Muscle of back (tissue), 3 donors: ENCODE measurements at regions not wholly inside any gene's neighbourhood (a gene's known extent, or its start where the extent isn't known, plus 50 kb on each side); places are given as distances from the start of the nearest gene placed in this dataset.
A peak's percentile ranks its signal among the peaks of the same experiment; 100 is the strongest.
"Not testable (repeated sequence)": the region's sequence is repeated elsewhere in the genome, so short reads cannot be mapped to it uniquely, and the experiment has no call there.

ENCODE experiments used
- DNase-seq, 3 donors: peaks; one replicate each; pipeline versions ENCODE4 v3.0.0 to v3.0.0-alpha.2; 2013

DNA sequence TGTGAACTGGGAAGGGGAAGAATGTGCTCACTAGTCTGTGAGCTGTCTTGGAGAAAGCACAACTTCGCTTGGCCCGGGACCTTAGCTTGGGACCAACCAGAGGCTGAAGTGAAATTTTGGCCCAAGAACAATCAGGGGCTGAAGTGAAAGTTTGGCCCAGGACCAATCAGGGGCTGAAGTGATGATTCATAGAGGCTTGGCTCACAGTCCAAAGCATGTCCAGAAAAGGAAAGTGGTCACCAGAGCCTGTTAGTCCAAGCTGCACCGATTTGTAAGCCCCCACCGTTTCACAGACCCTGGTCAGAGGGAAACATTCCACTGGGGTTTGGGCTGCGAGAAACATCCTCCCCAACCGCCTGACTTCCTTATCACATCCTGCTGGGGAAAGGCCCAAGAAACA, 763.3 kb downstream of the SPATA31A7 start:
- peak in 1 of 3 donors; percentile 0 for DNase-seq

- not testable (repeated sequence) for DNase-seq
Measured at GRCh38 chr9:61971635-61972034, 781.8 kb downstream of the SPATA31A7 start.

DNA sequence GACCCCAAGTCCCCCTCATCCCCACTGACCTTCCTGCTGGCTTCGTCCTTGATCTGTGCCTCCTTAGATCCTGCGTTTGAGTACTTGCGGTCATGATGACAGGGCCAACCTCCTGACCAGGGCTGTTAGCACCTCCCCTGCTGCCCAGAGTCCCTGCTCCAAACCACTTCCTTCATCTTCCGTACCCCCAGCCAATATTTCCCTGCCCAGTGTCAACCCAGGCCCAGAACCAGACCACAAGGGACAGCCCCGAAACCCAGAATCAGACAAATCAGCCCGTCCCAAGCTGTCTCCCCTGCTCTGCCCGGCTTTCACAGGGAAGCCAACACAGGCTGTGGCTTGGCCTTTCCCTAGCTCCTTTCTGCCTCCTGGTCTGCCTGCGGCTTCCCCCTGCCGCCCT, 784.7 kb downstream of the SPATA31A7 start:
- DNase-seq: peak in 1 of 3 donors; percentile 0

- not testable (repeated sequence) for DNase-seq
Measured at GRCh38 chr9:61976318-61976717, 786.5 kb downstream of the SPATA31A7 start.

DNA sequence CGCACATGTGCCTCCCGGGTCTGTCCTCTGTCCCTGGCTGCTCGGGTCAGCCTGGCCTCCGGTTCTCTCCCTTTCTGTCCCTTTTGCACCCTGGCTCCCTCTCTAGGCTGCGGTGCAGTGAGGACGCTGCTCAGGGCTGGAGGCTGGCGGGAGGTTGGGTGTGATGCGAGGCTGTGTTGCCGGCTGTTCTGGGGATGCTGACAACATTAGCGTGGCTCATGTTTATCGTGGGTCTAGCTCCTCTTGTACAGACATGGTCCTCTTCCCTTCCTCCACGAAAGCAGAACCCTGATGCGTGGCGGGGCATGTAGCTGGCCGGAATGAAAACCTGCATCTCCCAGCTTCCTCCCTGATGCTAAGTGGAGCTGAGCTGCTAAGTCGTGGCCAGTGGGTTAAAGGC, 792.9 kb downstream of the SPATA31A7 start:
- DNase-seq: not testable (repeated sequence)

GRCh38 chr9:61983441-61983840, 793.6 kb downstream of the SPATA31A7 start:
- DNase-seq: not testable (repeated sequence)

DNA sequence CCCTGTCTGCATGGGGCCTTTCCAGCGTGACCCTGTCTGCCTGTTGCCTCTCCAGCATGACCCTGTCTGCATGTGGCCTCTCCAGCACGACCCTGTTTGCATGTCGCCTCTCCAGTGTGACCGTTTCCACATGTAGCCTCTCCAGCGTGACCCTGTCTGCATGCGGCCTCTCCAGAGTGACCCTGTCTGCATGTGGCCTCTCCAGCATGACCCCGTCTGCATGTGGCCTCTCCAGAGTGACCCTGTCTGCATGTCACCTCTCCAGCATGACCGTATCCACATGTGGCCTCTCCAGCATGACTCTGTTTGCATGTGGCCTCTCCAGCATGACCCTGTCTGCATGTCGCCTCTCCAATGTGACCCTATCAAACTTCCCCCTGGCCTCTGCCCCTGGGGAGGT, 794.1 kb downstream of the SPATA31A7 start:
- not testable (repeated sequence) for DNase-seq

DNA sequence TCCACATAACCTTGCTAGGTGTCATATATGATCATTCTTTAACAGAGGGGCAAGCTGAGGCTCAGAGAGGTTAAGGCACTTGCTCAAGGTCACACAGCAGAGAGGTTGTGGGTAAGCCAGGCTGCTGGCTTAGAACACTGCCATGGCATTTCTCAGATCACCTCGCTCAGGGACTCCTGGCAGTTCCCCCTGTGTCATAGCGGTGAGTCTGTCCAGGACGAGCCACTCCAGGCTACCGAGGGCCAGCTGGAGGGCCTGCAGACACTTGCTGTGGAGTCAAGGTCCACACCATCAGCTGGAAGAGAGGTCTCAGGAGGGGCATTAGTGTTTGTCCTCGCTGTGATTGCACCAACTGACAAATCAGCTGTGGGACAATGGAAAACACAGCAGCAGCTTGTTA, 794.7 kb downstream of the SPATA31A7 start:
- not testable (repeated sequence) for DNase-seq

- DNase-seq: not testable (repeated sequence)
Measured at GRCh38 chr9:61992110-61992509, 802.3 kb downstream of the SPATA31A7 start.

GRCh38 chr9:62032441-62032840, 842.6 kb downstream of the SPATA31A7 start:
- not testable (repeated sequence) for DNase-seq

DNA sequence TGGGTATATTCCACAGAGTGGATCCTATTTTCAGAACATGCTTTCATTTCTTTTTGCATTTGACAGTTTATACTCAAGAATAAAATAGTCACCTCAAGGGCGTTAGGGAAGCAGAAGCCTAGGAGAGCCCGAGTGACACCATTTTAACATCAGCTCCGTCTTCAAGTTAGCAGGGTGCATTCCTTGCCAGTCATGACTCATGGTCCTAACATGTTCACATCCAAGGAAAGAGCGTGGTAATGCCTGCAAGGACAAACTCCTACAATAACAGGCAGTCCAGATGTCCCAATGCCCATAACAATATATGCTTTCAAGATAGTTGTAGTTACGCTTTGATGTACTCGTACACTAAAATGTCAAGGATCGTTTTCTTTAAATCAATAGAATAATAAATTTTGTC, 848.4 kb downstream of the SPATA31A7 start:
- not testable (repeated sequence) for DNase-seq

GRCh38 chr9:62058155-62058554, 868.3 kb downstream of the SPATA31A7 start:
- DNase-seq: not testable (repeated sequence)

DNA sequence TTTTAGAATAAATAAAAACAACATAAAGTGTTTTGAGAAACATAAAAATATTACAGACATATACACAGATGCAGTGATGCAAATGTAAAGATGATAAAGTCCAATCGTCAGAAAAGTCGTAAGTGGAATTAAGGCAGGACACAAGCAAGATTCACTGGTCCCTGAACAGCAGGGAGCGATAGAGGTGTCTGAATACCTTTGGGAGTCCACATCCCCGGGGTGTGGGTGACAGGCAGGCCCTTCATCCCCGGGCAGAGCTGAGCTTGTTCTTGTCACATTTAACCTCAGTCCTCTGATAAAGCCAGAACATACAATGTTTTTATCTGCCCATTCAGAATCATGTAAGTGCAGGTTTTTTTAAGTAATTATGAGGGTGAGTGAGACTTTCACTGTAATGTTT, 881.2 kb downstream of the SPATA31A7 start:
- not testable (repeated sequence) for DNase-seq

- not testable (repeated sequence) for DNase-seq
Measured at GRCh38 chr9:62073401-62073800, 883.6 kb downstream of the SPATA31A7 start.

DNA sequence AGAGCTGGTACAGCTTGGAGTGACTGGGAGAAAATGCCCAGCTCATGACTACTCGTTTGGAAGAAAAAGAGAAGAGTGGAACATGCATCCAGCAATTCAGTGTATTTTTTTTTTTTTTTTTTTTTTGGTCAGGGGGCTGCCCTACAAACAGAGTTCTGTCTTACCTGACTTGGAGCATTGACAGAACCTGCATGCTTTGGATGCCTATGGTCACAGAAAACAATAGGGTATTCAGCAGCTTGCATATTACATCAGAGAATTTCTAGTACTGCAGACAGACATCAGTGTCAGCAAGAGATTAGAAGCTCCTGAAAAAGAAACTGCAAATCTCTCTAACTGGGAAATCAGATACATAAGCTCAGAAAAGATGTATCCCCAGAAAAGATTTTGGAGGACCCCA, 894.4 kb downstream of the SPATA31A7 start:
- not testable (repeated sequence) for DNase-seq

DNA sequence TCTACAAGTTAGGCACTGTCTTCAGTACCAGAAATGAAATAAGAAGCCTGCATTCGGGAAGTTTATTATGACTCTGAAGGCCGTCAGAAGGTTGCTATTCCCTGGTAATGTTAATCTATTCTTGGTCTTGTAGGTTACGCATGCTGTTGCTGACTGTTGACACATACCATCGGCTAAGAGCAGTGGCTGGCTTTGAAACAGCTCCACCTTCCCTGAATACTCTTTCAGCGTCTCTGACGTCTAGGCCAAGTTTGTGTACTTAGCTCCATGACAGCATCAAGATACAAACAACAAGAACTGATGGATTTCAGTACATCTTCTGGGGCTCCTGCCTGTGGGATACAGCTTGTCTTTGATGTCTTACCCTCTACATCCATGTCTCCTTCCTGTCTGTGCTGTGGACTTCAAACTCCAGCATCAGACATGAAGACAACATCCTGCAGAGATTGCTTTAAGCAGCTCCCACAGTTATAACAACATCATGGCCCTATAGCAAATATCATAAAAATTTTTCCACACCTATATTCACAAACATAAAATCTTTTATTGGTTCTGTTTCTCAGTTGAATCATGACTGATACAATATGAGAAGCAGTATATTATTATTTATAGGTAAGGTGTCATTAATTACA, 906.0 kb downstream of the SPATA31A7 start:
- DNase-seq: not testable (repeated sequence)

DNA sequence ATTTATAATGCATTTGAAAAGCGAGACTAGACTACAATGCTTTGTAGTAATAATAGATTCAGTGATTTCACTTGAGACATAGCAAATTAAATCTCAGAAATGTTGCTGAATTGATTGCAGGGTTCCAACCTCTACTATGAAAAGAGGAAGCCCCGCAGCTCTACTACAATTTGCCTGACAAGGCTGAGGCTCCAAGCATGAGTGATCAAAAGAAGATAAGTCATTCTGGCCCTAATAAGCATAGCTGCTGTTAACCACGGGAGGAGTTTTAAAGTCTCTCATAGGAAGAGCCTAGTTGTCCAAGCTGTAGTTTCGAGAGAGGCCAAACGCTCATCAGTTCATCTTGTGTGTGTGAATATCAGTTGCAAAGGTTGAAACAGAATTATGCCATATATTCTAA, 920.6 kb downstream of the SPATA31A7 start:
- DNase-seq: not testable (repeated sequence)

GRCh38 chr9:62116951-62117640, 927.3 kb downstream of the SPATA31A7 start:
- DNase-seq: not testable (repeated sequence)

DNA sequence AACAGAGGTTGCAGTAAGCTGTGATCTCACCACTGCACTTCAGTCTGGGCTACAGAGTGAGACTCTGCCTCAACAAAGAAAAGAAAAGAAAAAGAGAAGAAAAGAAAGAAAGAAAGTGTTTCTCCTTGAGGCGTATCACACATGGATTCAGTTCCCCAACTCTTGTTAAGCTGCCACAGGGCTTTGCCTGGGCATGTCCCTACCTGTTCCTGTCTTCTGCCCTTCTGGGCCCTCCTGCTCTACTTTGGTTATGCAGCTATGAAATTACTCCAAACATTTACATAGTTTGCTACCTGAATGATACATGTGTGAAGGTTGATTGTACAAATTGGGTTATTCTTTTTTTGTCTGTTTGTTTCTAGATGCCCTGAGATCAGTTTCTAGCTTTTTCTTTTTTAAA, 929.8 kb downstream of the SPATA31A7 start:
- DNase-seq: not testable (repeated sequence)

GRCh38 chr9:62125631-62126611, 936.1 kb downstream of the SPATA31A7 start:
- not testable (repeated sequence) for DNase-seq

DNA sequence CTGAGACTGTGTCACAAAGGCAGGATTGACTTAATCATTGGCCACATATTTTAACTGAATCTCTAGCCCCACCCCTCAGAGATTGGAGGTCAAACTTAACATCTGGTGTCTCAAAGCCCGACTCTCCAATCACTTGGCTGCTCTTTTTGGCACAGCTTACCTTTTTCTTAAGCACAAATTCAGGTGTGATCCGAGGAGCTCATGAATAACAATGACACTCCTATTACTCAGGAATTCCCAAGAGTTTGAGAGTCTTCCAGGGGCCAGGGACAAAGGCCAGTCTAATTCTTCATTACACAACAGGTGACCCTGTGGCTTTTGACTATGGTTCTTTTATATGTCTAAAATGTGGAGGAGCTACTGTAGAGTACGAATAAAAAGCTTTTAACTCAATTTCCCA, 945.2 kb downstream of the SPATA31A7 start:
- DNase-seq: not testable (repeated sequence)

- not testable (repeated sequence) for DNase-seq
Measured at GRCh38 chr9:62145648-62146047, 955.8 kb downstream of the SPATA31A7 start.
